ENCODE measurements at regions not wholly inside any gene's neighbourhood (a gene's known extent, or its start where the extent isn't known, plus 50 kb on each side); places are given as distances from the start of the nearest gene placed in this dataset.
"Not testable (repeated sequence)": the region's sequence is repeated elsewhere in the genome, so short reads cannot be mapped to it uniquely, and the experiment has no call there.

DNA sequence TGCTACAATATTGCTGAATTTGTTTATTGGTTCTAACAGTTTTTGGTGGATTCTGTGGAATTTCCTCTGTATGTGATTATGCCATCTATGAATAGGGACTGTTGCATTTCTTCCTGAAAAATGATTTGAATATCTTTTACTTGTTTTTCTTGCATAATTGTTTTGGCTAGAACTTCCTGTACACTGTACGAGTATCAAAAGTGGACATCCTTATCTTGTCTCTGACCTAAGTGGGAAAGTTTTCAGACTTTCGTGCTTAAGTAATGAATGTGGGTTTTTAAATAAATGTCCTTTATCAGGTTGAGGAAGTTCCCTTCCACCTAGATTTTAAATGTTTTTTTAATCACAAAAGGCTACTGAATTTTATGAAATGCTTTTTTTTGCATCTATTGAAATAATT is 203.8 kb upstream of the ATP10A start:
- Histone ChIP-seq H3K9me3 (ENCODE audit: control insufficient read depth in 3 of 3, low read length in 3 of 3) (no peaks in the 10 kb centered on the region), H3K4me3 (ENCODE audit: low read length in 3 of 3) (no peak overlapping the region), H3K4me1 (ENCODE audit: control insufficient read depth in 3 of 3, insufficient read depth in 3 of 3, low read length in 3 of 3) (no peaks in the 10 kb centered on the region), H3K27me3 (ENCODE audit: control insufficient read depth in 3 of 3, insufficient read depth in 3 of 3, low read length in 3 of 3) (no peaks in the 10 kb centered on the region), H3K36me3 (ENCODE audit: control insufficient read depth in 3 of 3, insufficient read depth in 3 of 3, low read length in 3 of 3) (no peaks in the 10 kb centered on the region), H3K9ac (ENCODE audit: low read depth in 1 of 3, low read length in 3 of 3) (no peak overlapping the region), H3K27ac (ENCODE audit: low read depth, low read length) (no peak overlapping the region)

DNA sequence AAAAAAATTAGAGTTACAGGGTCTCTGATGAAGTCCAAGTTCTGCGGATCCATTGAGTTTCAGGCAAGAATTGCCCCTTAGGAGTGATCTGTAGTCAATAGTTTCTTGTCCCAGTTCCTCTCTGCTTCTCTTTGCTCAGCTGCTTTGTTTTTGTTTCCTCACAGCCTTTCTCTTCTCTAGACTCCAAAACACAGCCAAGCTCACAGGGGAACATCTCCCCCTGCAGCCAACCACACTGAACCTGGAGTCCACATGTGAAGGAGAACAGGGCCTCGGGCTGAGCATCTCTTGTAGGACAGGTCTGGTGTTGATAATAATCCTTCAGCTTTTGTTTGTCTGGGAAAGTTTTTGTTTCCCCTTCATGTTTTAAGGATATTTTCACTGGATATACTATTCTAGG is 202.6 kb upstream of the ATP10A start:
- Histone ChIP-seq H3K27ac (ENCODE audit: low read depth, low read length) (no peak overlapping the region), H3K4me1 (ENCODE audit: control insufficient read depth in 3 of 3, insufficient read depth in 3 of 3, low read length in 3 of 3) (no peaks in the 10 kb centered on the region), H3K27me3 (ENCODE audit: control insufficient read depth in 3 of 3, insufficient read depth in 3 of 3, low read length in 3 of 3) (no peaks in the 10 kb centered on the region), H3K9ac (ENCODE audit: low read depth in 1 of 3, low read length in 3 of 3) (no peak overlapping the region), H3K4me3 (ENCODE audit: low read length in 3 of 3) (no peak overlapping the region), H3K9me3 (ENCODE audit: control insufficient read depth in 3 of 3, low read length in 3 of 3) (no peaks in the 10 kb centered on the region), H3K36me3 (ENCODE audit: control insufficient read depth in 3 of 3, insufficient read depth in 3 of 3, low read length in 3 of 3) (no peaks in the 10 kb centered on the region)

DNA sequence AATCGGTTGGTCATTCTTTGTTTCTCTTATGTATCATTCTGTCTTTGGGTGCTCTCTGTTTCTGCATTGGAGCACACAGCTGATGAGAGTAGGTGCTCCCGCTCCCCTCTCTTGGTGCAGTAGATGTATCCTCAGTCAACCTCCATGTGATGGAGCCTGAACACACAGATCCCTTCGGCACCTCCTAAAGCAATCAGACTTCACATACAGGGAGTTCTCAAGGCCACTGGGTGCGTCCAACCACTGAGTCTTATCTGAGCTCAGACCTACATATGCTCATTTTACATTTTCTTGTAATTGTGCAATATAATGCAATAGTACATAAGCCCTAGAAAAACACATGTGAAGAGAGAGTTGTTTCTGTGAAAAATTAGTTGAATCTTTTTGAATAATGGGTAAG is 198.1 kb upstream of the ATP10A start:
- H3K27ac ChIP-seq (ENCODE audit: low read depth, low read length) = no peak overlapping the region
- no peaks in the 10 kb centered on the region for H3K27me3 ChIP-seq (ENCODE audit: control insufficient read depth in 3 of 3, insufficient read depth in 3 of 3, low read length in 3 of 3)
- no peaks in the 10 kb centered on the region for H3K4me1 ChIP-seq (ENCODE audit: control insufficient read depth in 3 of 3, insufficient read depth in 3 of 3, low read length in 3 of 3)
- H3K36me3 ChIP-seq (ENCODE audit: control insufficient read depth in 3 of 3, insufficient read depth in 3 of 3, low read length in 3 of 3) = no peaks in the 10 kb centered on the region
- no peak overlapping the region for H3K9ac ChIP-seq (ENCODE audit: low read depth in 1 of 3, low read length in 3 of 3)
- no peak overlapping the region for H3K4me3 ChIP-seq (ENCODE audit: low read length in 3 of 3)
- H3K9me3 ChIP-seq (ENCODE audit: control insufficient read depth in 3 of 3, low read length in 3 of 3) = no peaks in the 10 kb centered on the region

DNA sequence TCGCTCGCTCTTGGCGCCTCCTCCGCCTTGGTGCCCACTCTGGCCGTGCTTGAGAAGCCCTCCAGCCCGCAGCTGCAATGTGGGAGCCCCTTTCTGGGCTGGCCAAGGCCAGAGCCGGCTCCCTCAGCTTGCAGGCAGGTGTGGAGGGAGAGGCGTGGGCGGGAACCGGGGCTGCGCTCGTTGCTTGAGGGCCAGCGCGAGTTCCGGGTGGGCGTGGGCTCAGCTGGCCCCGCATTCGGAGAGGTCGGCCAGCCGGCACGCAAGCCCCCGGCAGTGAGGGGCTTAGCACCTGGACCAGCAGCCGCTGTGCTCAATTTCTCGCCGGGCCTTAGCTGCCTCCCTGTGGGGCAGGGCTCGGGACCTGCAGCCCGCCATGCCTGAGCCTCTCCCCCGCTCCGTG is 193.6 kb upstream of the ATP10A start:
- H3K4me3 ChIP-seq (ENCODE audit: low read length in 3 of 3); H3K9ac ChIP-seq (ENCODE audit: low read depth in 1 of 3, low read length in 3 of 3); H3K4me1 ChIP-seq (ENCODE audit: control insufficient read depth in 3 of 3, insufficient read depth in 3 of 3, low read length in 3 of 3); H3K9me3 ChIP-seq (ENCODE audit: control insufficient read depth in 3 of 3, low read length in 3 of 3); H3K36me3 ChIP-seq (ENCODE audit: control insufficient read depth in 3 of 3, insufficient read depth in 3 of 3, low read length in 3 of 3); H3K27me3 ChIP-seq (ENCODE audit: control insufficient read depth in 3 of 3, insufficient read depth in 3 of 3, low read length in 3 of 3); H3K27ac ChIP-seq (ENCODE audit: low read depth, low read length): not testable (repeated sequence)

DNA sequence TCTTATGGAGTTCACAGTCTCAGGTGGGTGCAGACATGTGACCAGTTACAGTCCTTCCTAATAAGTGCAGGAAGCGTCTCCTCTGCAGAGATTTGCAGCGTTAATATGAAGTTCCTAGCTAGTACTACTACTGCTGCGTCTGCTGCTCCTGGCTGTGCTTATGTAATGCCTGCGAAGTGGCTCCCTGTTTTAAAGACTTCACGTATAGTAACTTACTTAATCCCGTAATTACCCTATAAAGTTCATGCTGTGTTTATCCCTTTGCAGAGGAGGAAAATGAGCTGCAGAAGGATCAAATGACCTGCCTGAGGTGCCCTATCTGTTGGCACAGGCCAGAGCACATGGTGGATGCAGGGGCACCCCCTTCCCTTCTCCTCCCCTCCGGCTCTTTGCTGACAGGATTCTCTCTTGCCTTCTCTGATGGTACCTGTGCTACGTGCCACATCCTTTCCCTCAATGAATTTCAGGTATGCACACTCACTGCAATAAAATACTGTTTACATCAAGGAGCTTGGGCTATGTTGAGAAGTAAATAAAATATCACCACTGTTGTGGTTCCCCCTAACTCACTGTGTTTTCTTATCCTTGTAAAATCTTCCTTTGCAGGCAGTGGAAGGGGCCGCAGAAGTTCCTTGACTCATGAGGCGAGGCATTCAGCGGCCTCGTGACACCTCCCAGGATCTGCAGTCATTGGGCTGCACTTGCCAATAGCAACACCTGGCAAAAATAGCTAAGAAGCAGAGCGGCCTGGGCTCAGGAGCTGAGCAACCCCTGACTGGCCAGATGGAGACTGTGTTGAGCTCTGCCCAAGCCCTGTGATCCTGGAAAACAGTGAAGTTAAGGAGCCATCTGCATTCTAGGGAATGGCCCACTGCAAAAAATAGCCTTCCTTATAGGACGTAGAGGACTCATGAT is 188.9 kb upstream of the ATP10A start:
- peaks cover 0 to 4% (median 0%) of the 10 kb centered on the region in 3 donors for H3K4me1 ChIP-seq (ENCODE audit: control insufficient read depth in 3 of 3, insufficient read depth in 3 of 3, low read length in 3 of 3)
- no peak overlapping the region for H3K9ac ChIP-seq (ENCODE audit: low read depth in 1 of 3, low read length in 3 of 3)
- H3K4me3 ChIP-seq (ENCODE audit: low read length in 3 of 3) = no peak overlapping the region
- H3K27ac ChIP-seq (ENCODE audit: low read depth, low read length) = no peak overlapping the region
- H3K36me3 ChIP-seq (ENCODE audit: control insufficient read depth in 3 of 3, insufficient read depth in 3 of 3, low read length in 3 of 3) = no peaks in the 10 kb centered on the region
- peaks cover 0 to 3% (median 0%) of the 10 kb centered on the region in 3 donors for H3K27me3 ChIP-seq (ENCODE audit: control insufficient read depth in 3 of 3, insufficient read depth in 3 of 3, low read length in 3 of 3)
- H3K9me3 ChIP-seq (ENCODE audit: control insufficient read depth in 3 of 3, low read length in 3 of 3) = no peaks in the 10 kb centered on the region

DNA sequence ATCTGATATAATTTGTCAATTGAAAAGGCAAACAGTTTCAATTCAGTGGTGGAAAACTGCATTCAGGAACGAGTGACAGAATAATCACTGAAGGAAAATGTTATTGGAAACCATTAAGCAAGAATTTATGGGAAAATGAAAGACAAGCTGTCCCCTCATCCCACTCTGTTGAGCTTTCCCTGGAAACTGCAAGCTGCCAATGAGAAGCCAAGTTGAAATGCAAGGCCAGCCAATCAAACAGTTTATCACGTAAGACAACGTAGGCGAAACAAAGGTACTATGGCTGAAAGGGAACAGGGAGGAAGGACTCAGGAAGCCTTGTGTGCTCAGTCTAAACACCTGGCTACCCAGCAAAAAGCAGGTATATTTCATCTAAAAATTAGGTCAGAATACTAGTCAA is 187.9 kb upstream of the ATP10A start:
- H3K4me1 ChIP-seq (ENCODE audit: control insufficient read depth in 3 of 3, insufficient read depth in 3 of 3, low read length in 3 of 3) = peaks cover 0 to 4% (median 0%) of the 10 kb centered on the region in 3 donors
- no peak overlapping the region for H3K9ac ChIP-seq (ENCODE audit: low read depth in 1 of 3, low read length in 3 of 3)
- H3K36me3 ChIP-seq (ENCODE audit: control insufficient read depth in 3 of 3, insufficient read depth in 3 of 3, low read length in 3 of 3) = no peaks in the 10 kb centered on the region
- no peaks in the 10 kb centered on the region for H3K9me3 ChIP-seq (ENCODE audit: control insufficient read depth in 3 of 3, low read length in 3 of 3)
- H3K27ac ChIP-seq (ENCODE audit: low read depth, low read length) = no peak overlapping the region
- H3K27me3 ChIP-seq (ENCODE audit: control insufficient read depth in 3 of 3, insufficient read depth in 3 of 3, low read length in 3 of 3) = peaks cover 0 to 3% (median 0%) of the 10 kb centered on the region in 3 donors
- H3K4me3 ChIP-seq (ENCODE audit: low read length in 3 of 3) = no peak overlapping the region

DNA sequence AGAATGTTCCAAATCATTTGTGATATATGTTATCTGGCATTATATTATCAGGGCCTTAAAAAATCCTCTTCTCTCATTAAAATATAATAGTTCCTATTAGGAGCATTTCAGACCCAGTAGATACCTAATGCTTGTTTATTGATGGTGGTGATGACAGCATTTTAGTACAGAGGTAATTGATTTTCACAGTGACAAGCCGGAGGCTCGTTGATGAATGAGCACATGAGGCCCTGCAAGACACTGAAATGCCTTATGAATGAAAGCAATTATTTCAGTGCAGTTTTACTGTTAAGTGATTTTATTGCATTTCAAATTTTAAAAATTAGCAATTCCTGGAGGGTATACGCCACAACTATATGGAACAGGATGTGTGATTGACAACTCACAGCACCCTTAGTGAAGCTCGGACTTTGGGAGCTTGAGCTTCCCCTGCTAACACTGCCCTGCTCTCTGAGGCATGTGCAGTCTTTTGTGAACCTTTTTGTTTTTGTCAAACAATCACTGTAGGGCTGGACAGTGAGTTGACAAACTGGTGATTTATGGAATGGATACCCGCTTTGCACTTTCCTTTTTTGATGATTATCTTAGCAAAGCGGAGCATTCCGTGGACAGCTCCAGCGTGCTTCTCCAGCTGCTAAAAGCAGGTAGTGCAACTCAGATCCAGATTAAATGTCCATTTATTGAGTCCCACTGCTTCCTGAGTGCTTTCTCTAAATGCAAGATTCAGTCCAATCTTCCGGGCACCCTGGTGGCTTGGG is 187.0 kb upstream of the ATP10A start:
- Histone ChIP-seq H3K27me3 (ENCODE audit: control insufficient read depth in 3 of 3, insufficient read depth in 3 of 3, low read length in 3 of 3) (peaks cover 0 to 3% (median 0%) of the 10 kb centered on the region in 3 donors), H3K4me3 (ENCODE audit: low read length in 3 of 3) (no peak overlapping the region), H3K9me3 (ENCODE audit: control insufficient read depth in 3 of 3, low read length in 3 of 3) (no peaks in the 10 kb centered on the region), H3K9ac (ENCODE audit: low read depth in 1 of 3, low read length in 3 of 3) (no peak overlapping the region), H3K4me1 (ENCODE audit: control insufficient read depth in 3 of 3, insufficient read depth in 3 of 3, low read length in 3 of 3) (peaks cover 0 to 4% (median 0%) of the 10 kb centered on the region in 3 donors), H3K36me3 (ENCODE audit: control insufficient read depth in 3 of 3, insufficient read depth in 3 of 3, low read length in 3 of 3) (no peaks in the 10 kb centered on the region), H3K27ac (ENCODE audit: low read depth, low read length) (no peak overlapping the region)

DNA sequence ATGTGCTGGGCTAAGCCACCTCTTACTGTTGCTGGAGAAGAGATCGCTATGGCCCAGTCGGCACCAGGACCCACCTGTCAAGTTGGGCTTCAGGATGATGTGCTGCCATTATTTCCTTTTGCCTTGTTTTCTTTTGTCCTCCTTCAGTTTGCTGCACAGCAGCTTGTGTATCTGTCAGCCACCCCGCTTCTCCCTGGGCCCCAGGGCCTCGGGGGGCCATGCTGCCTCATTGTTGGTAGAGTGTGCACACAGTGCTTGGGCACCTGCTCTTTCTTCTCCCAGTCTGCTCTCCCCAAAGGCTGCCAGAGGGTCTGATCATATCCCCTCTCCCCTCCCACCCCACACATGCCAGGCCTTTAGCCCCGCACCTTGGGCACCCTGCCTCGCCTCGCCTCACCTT is 185.5 kb upstream of the ATP10A start:
- Histone ChIP-seq H3K36me3 (ENCODE audit: control insufficient read depth in 3 of 3, insufficient read depth in 3 of 3, low read length in 3 of 3) (no peaks in the 10 kb centered on the region), H3K4me1 (ENCODE audit: control insufficient read depth in 3 of 3, insufficient read depth in 3 of 3, low read length in 3 of 3) (peaks cover 0 to 4% (median 0%) of the 10 kb centered on the region in 3 donors), H3K27ac (ENCODE audit: low read depth, low read length) (no peak overlapping the region), H3K27me3 (ENCODE audit: control insufficient read depth in 3 of 3, insufficient read depth in 3 of 3, low read length in 3 of 3) (peaks cover 0 to 3% (median 2%) of the 10 kb centered on the region in 3 donors), H3K9ac (ENCODE audit: low read depth in 1 of 3, low read length in 3 of 3) (no peak overlapping the region), H3K9me3 (ENCODE audit: control insufficient read depth in 3 of 3, low read length in 3 of 3) (no peaks in the 10 kb centered on the region), H3K4me3 (ENCODE audit: low read length in 3 of 3) (no peak overlapping the region)

DNA sequence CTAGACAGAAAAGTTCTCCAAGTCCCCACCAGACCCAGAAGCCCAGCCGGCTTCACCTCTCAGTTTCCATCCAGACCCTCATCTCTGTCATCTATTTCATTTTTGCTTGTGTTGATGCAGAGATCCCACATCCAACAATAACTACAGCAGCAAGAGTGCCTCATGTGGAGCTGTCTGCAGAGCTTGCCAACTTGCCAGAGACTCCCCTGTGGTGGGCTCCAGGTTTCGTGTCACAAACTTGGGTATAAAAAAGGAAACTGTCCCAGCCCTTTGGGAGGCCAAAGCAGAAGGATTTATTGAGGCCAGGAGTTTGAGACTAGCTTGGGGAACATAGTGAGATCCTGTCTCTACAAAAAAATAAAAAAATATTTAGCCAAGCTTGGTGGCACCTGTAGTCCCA is 182.4 kb upstream of the ATP10A start:
- Histone ChIP-seq H3K4me3 (ENCODE audit: low read length in 3 of 3) (no peak overlapping the region), H3K36me3 (ENCODE audit: control insufficient read depth in 3 of 3, insufficient read depth in 3 of 3, low read length in 3 of 3) (no peaks in the 10 kb centered on the region), H3K4me1 (ENCODE audit: control insufficient read depth in 3 of 3, insufficient read depth in 3 of 3, low read length in 3 of 3) (no peaks in the 10 kb centered on the region), H3K9ac (ENCODE audit: low read depth in 1 of 3, low read length in 3 of 3) (no peak overlapping the region), H3K27ac (ENCODE audit: low read depth, low read length) (no peak overlapping the region), H3K9me3 (ENCODE audit: control insufficient read depth in 3 of 3, low read length in 3 of 3) (peaks cover 0 to 4% (median 0%) of the 10 kb centered on the region in 3 donors), H3K27me3 (ENCODE audit: control insufficient read depth in 3 of 3, insufficient read depth in 3 of 3, low read length in 3 of 3) (peaks cover 0 to 2% (median 0%) of the 10 kb centered on the region in 3 donors)

DNA sequence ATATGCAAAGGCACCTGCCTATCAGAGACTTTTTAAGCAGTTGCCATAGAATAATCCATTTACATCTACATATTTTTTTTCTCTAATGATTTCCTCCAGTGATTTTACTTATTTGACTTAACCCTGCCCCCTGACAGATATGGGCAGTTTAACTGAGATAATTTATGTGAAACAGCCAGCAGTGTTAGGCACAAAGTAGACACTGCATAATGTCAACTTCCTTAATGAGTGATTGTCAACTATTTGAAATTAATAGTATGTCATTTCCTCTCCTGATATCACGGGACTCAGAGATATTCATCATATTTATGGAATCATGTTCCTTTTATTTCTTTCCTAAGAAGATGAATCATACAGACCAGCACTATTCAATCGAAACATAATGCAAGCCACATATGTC is 179.9 kb upstream of the ATP10A start:
- Histone ChIP-seq H3K27ac (ENCODE audit: low read depth, low read length) (no peak overlapping the region), H3K9ac (ENCODE audit: low read depth in 1 of 3, low read length in 3 of 3) (no peak overlapping the region), H3K36me3 (ENCODE audit: control insufficient read depth in 3 of 3, insufficient read depth in 3 of 3, low read length in 3 of 3) (no peaks in the 10 kb centered on the region), H3K4me1 (ENCODE audit: control insufficient read depth in 3 of 3, insufficient read depth in 3 of 3, low read length in 3 of 3) (no peaks in the 10 kb centered on the region), H3K27me3 (ENCODE audit: control insufficient read depth in 3 of 3, insufficient read depth in 3 of 3, low read length in 3 of 3) (peaks cover 0 to 4% (median 2%) of the 10 kb centered on the region in 3 donors), H3K9me3 (ENCODE audit: control insufficient read depth in 3 of 3, low read length in 3 of 3) (peaks cover 0 to 4% (median 0%) of the 10 kb centered on the region in 3 donors), H3K4me3 (ENCODE audit: low read length in 3 of 3) (no peak overlapping the region)
